PFSK-1 (cell line): ENCODE measurements at regions not wholly inside any gene's neighbourhood (a gene's known extent, or its start where the extent isn't known, plus 50 kb on each side); places are given as distances from the start of the nearest gene placed in this dataset.

Experiments
- FOXP2 ChIP-seq: optimal IDR thresholded peaks from 2 replicates; pipeline ENCODE3; 2011; ENCODE audit warnings: borderline replicate concordance, control low read depth, inconsistent platforms; ENCODE audit not compliant: insufficient read depth; ENCODE audit errors: extremely low read length, extremely low read depth
- POLR2AphosphoS5 ChIP-seq: IDR thresholded peaks from 2 replicates; pipeline ENCODE4 v1.6.1; 2012; ENCODE audit warnings: low read depth, mild to moderate bottlenecking, control low read depth, low read length, moderate library complexity
- REST ChIP-seq, 2 experiments: IDR thresholded peaks; 2 replicates each; pipeline versions ENCODE4 v1.6.1 to v1.8.0; 2011 to 2012; ENCODE audit warnings: low read depth in 2 of 2, low read length in 2 of 2, control low read depth in 1 of 2, inconsistent platforms in 1 of 2, mild to moderate bottlenecking in 1 of 2, moderate library complexity in 1 of 2; ENCODE audit not compliant: insufficient read depth in 1 of 2
- SIN3A ChIP-seq: IDR thresholded peaks from 2 replicates; pipeline ENCODE4 v1.6.1; 2012; ENCODE audit warnings: mild to moderate bottlenecking, low read length, moderate library complexity, borderline replicate concordance; ENCODE audit not compliant: insufficient read depth
- TAF1 ChIP-seq: IDR thresholded peaks from 2 replicates; pipeline ENCODE4 v1.6.1; 2012; ENCODE audit warnings: low read length, control low read depth, borderline replicate concordance; ENCODE audit not compliant: insufficient read depth

GRCh38 chr6:90739802-90740201, 152.9 kb upstream of the MAP3K7 start:
- TF ChIP-seq SIN3A (no peak), REST (IDR thresholded peaks at IDR 0.05; ENCODE audit: insufficient read depth in 1 of 2, low read depth in 2 of 2, low read length in 2 of 2) (no peak), POLR2AphosphoS5 (no peak), FOXP2 (no peak), TAF1 (no peak)

- TF ChIP-seq TAF1 (no peak), POLR2AphosphoS5 (no peak), SIN3A (no peak), REST (IDR thresholded peaks at IDR 0.05; ENCODE audit: insufficient read depth in 1 of 2, low read depth in 2 of 2, low read length in 2 of 2) (no peak), FOXP2 (no peak)
Measured at GRCh38 chr6:90739339-90739738, 152.5 kb upstream of the MAP3K7 start.

GRCh38 chr6:90730151-90730673, 143.3 kb upstream of the MAP3K7 start:
- TF ChIP-seq REST (IDR thresholded peaks at IDR 0.05; ENCODE audit: insufficient read depth in 1 of 2, low read depth in 2 of 2, low read length in 2 of 2) (no peak), FOXP2 (no peak), POLR2AphosphoS5 (no peak), SIN3A (no peak), TAF1 (no peak)

- TF ChIP-seq TAF1 (no peak), FOXP2 (no peak), REST (IDR thresholded peaks at IDR 0.05; ENCODE audit: insufficient read depth in 1 of 2, low read depth in 2 of 2, low read length in 2 of 2) (no peak), POLR2AphosphoS5 (no peak), SIN3A (no peak)
Measured at GRCh38 chr6:90729057-90729456, 142.2 kb upstream of the MAP3K7 start.

- no peak for TF ChIP-seq FOXP2
- TF ChIP-seq TAF1: no peak
- no peak for TF ChIP-seq SIN3A
- no peak for TF ChIP-seq POLR2AphosphoS5
- no peak for TF ChIP-seq REST (IDR thresholded peaks at IDR 0.05; ENCODE audit: insufficient read depth in 1 of 2, low read depth in 2 of 2, low read length in 2 of 2)
Measured at GRCh38 chr6:90722648-90723047, 135.8 kb upstream of the MAP3K7 start.
